HFFc6 (cell line): ENCODE measurements at regions not wholly inside any gene's neighbourhood (a gene's known extent, or its start where the extent isn't known, plus 50 kb on each side); places are given as distances from the start of the nearest gene placed in this dataset.

Experiments
- DNase-seq: peaks from one replicate; pipeline ENCODE4 v3.0.0-alpha.2; 2018
- H3K27ac Mint-ChIP-seq: 2 replicates; pipeline ENCODE4 v1.8.0; 2020; ENCODE audit warnings: mild to moderate bottlenecking, mixed read lengths
- H3K27me3 Mint-ChIP-seq: 2 replicates; pipeline ENCODE4 v1.8.0; 2021; ENCODE audit warnings: mild to moderate bottlenecking, moderate library complexity, mixed read lengths; ENCODE audit not compliant: insufficient read depth
- H3K36me3 Mint-ChIP-seq: 2 replicates; pipeline ENCODE4 v1.8.0; 2021; ENCODE audit warnings: low read depth, mixed read lengths
- H3K4me1 Mint-ChIP-seq: 2 replicates; pipeline ENCODE4 v1.8.0; 2020; ENCODE audit warnings: low read depth, mixed read lengths
- H3K4me3 Mint-ChIP-seq: 2 replicates; pipeline ENCODE4 v1.8.0; 2020; ENCODE audit warnings: mild to moderate bottlenecking, moderate library complexity, mixed read lengths
- H3K9me3 Mint-ChIP-seq: 2 replicates; pipeline ENCODE4 v1.8.0; 2020; ENCODE audit warnings: mild to moderate bottlenecking, mixed read lengths
- TF ChIP-seq, protein P1 (sequence below): fragments of 200-600 bp; sonication (generic); IDR thresholded peaks from 2 replicates; pipeline ENCODE4 v1.5.0; 2021; ENCODE audit warnings: antibody characterized with exemption, mild to moderate bottlenecking

DNA sequence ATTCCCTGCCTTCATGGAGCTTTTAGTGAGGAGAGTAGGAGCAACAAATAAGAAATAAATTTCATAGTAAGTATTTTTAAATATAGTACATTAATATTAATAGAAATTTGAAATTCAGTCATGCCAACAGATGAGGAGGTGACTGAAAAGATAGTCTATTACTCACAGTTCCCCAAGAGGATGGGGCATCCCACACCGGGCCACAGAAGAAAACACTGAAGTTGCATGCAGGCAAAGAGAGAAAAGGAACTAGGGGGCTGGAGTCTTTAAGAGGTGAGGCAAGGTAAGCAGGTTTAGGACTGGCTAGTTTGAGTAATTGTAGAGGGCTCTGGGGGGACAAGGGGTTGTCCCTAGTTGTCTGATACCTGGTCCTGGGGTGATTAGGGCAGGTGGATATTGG lies 120.1 kb upstream of the UMPS start:
- TF ChIP-seq, protein P1, sequence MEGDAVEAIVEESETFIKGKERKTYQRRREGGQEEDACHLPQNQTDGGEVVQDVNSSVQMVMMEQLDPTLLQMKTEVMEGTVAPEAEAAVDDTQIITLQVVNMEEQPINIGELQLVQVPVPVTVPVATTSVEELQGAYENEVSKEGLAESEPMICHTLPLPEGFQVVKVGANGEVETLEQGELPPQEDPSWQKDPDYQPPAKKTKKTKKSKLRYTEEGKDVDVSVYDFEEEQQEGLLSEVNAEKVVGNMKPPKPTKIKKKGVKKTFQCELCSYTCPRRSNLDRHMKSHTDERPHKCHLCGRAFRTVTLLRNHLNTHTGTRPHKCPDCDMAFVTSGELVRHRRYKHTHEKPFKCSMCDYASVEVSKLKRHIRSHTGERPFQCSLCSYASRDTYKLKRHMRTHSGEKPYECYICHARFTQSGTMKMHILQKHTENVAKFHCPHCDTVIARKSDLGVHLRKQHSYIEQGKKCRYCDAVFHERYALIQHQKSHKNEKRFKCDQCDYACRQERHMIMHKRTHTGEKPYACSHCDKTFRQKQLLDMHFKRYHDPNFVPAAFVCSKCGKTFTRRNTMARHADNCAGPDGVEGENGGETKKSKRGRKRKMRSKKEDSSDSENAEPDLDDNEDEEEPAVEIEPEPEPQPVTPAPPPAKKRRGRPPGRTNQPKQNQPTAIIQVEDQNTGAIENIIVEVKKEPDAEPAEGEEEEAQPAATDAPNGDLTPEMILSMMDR: no peak
- H3K27ac Mint-ChIP-seq: no peak overlapping the region
- H3K9me3 Mint-ChIP-seq: no peaks in the 10 kb centered on the region
- peaks cover 18% of the 10 kb centered on the region for H3K27me3 Mint-ChIP-seq
- H3K4me3 Mint-ChIP-seq: no peak overlapping the region
- no peak for DNase-seq
- peaks cover 7% of the 10 kb centered on the region for H3K4me1 Mint-ChIP-seq
- no peaks in the 10 kb centered on the region for H3K36me3 Mint-ChIP-seq

DNA sequence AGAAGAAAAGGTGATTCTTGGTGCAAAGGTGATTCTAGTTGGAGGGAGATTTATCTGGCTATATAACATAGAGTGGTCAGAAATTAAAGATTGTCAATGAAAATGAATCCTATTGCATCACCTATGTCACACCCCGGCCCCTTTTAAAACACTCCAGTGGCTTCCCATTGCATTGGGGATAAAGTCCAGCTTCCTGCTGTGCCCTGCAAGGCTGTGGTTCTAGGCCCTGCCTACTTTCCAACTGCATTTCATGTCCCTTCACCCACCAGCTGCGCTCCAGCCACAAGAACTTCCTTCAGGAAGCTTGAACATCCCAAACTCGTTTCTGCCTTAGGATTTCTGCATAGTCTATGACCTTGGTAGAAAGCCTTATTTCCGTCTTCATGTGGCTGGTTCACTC lies 118.7 kb upstream of the UMPS start:
- peaks cover 14% of the 10 kb centered on the region for H3K27me3 Mint-ChIP-seq

DNA sequence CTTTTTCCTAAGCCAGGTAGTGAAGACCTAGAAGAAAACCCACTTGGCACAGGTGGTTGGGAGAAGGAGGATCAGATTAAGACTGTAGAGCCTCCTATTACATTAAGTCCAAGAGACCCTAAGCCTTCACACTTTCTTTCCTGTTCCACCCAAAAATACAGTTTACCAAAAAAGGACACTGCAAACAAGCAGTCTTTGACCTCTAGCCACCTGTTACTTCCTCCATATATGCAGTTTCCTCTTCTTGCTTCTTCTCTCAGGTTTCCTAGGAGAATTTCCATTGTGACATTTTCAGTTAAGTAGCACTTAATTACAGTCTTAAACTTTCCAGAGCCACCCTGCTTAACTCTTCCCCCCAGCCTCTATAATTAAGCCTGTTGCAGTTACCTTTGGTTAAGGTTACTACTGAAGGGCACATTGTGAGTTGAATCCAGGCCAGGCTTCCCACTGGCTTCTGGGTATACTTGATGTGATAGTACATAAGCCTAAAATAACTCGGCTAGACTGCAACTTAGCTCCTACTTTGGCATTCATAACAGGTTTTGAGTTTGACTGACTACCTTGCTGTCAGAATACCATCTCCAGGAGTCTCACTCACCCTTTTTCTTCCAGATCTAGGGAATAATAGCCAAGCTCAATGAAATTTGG lies 114.2 kb upstream of the UMPS start:
- H3K4me3 Mint-ChIP-seq: no peak overlapping the region
- no peak for DNase-seq
- H3K4me1 Mint-ChIP-seq: peaks cover 13% of the 10 kb centered on the region
- no peaks in the 10 kb centered on the region for H3K36me3 Mint-ChIP-seq
- TF ChIP-seq, protein P1: no peak
- no peak overlapping the region for H3K27ac Mint-ChIP-seq
- no peaks in the 10 kb centered on the region for H3K9me3 Mint-ChIP-seq
- peaks cover 21% of the 10 kb centered on the region for H3K27me3 Mint-ChIP-seq

More for the DNA sequence above, 118.7 kb upstream of the UMPS start:
- no peak for DNase-seq
- no peaks in the 10 kb centered on the region for H3K36me3 Mint-ChIP-seq
- no peak overlapping the region for H3K27ac Mint-ChIP-seq
- no peaks in the 10 kb centered on the region for H3K9me3 Mint-ChIP-seq
- no peak overlapping the region for H3K4me3 Mint-ChIP-seq
- H3K4me1 Mint-ChIP-seq: peaks cover 7% of the 10 kb centered on the region
- TF ChIP-seq, protein P1: no peak

DNA sequence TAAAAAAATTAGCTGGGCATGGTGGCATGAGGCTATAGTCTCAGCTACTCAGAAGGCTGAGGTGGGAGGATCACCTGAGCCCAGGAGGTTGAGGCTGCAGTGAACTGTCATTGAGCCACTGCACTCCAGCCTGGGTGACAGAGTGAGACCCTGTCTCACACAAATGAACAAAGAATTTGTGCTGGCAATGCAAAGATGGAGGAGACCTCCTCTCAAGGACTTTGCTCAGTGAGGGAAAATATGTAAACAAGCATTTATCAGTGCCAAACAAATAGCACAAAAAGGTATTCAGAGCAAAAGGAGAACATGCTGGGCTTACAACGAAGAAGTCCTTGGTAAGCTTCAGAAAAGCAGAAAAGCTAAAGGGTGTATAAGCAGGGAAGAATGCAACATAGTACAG lies 113.1 kb upstream of the UMPS start:
- Mint-ChIP-seq H3K9me3 (no peaks in the 10 kb centered on the region), H3K4me3 (no peak overlapping the region), H3K27ac (no peak overlapping the region), H3K4me1 (peaks cover 19% of the 10 kb centered on the region), H3K27me3 (peaks cover 15% of the 10 kb centered on the region), H3K36me3 (no peaks in the 10 kb centered on the region)
- TF ChIP-seq, protein P1: no peak
- no peak for DNase-seq

DNA sequence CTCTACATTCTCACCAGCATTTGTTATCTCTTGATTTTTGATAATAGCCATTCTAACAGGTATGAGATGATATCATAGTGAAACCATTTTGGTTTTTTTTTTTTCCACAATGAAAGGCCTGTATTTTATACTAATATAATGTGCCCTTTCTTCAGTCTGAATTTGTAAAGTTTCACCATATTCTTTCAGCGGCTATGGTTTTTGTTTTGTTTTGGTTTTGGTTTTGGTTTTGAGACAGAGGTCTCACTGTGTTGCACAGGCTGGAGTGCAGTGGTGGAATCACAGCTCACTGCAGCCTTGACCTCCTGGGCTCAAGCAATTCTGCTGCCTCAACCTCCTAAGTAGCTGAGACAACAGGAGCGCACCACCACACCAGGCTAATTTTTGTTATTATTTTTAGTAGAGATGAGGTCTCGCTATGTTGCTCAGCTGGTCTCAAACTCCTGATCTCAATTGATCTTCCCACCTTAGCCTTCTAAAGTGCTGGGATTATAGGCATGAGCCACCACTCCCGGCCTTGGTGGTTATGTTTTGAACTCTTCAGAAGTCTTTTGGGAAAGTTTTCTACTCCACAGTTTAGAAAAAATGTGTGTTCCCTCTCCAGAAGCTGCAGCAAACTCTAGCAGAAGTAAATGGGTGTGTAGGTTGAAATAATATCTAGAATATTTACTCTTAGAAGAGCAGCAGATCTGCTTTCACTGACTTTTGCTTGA lies 110.2 kb upstream of the UMPS start:
- Mint-ChIP-seq H3K9me3 (no peaks in the 10 kb centered on the region), H3K27ac (no peak overlapping the region), H3K4me1 (peaks cover 19% of the 10 kb centered on the region), H3K27me3 (peaks cover 11% of the 10 kb centered on the region), H3K36me3 (no peaks in the 10 kb centered on the region), H3K4me3 (peak overlapping the region; percentile 69; the same call in 1 of the 2 replicates)
- no peak for DNase-seq
- TF ChIP-seq, protein P1: no peak
